ENCODE measurements at regions not wholly inside any gene's neighbourhood (a gene's known extent, or its start where the extent isn't known, plus 50 kb on each side); places are given as distances from the start of the nearest gene placed in this dataset.

DNA sequence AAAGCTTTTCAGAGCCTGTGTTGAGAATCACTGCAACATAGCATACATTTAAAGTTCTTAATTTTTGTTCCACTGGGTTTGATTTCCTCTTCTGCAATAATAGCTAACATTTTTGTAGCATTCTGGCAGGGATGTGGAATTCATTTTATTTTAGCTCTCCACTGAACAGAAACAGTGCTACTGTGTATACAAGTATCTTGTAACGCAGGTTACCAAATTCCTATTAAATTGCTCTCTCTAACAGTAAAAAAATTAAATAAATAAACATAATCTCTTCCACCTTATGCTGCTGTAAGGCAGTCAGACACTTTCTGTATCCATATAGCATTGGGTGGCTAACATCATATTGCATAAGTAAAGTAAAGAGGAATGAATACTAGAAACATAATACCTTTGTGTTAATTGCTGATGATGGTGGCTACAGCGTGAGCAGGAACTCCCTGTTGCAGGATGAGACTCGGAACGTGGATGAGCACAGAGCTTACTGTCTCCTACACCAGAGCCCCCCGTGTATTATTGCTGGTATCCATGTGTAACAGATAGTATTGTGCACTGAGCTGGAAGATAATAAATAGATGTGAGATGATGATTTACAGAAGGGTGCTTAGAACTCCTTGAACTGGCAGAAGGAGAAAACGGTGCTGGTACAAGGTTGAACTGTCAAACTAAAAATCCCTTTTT lies 276.9 kb upstream of the SNX7 start:
- TF ChIP-seq, protein P1, sequence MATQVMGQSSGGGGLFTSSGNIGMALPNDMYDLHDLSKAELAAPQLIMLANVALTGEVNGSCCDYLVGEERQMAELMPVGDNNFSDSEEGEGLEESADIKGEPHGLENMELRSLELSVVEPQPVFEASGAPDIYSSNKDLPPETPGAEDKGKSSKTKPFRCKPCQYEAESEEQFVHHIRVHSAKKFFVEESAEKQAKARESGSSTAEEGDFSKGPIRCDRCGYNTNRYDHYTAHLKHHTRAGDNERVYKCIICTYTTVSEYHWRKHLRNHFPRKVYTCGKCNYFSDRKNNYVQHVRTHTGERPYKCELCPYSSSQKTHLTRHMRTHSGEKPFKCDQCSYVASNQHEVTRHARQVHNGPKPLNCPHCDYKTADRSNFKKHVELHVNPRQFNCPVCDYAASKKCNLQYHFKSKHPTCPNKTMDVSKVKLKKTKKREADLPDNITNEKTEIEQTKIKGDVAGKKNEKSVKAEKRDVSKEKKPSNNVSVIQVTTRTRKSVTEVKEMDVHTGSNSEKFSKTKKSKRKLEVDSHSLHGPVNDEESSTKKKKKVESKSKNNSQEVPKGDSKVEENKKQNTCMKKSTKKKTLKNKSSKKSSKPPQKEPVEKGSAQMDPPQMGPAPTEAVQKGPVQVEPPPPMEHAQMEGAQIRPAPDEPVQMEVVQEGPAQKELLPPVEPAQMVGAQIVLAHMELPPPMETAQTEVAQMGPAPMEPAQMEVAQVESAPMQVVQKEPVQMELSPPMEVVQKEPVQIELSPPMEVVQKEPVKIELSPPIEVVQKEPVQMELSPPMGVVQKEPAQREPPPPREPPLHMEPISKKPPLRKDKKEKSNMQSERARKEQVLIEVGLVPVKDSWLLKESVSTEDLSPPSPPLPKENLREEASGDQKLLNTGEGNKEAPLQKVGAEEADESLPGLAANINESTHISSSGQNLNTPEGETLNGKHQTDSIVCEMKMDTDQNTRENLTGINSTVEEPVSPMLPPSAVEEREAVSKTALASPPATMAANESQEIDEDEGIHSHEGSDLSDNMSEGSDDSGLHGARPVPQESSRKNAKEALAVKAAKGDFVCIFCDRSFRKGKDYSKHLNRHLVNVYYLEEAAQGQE (IDR thresholded peaks at IDR 0.05; ENCODE audit: borderline replicate concordance): no peak
- TF ChIP-seq, protein P2, sequence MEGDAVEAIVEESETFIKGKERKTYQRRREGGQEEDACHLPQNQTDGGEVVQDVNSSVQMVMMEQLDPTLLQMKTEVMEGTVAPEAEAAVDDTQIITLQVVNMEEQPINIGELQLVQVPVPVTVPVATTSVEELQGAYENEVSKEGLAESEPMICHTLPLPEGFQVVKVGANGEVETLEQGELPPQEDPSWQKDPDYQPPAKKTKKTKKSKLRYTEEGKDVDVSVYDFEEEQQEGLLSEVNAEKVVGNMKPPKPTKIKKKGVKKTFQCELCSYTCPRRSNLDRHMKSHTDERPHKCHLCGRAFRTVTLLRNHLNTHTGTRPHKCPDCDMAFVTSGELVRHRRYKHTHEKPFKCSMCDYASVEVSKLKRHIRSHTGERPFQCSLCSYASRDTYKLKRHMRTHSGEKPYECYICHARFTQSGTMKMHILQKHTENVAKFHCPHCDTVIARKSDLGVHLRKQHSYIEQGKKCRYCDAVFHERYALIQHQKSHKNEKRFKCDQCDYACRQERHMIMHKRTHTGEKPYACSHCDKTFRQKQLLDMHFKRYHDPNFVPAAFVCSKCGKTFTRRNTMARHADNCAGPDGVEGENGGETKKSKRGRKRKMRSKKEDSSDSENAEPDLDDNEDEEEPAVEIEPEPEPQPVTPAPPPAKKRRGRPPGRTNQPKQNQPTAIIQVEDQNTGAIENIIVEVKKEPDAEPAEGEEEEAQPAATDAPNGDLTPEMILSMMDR (IDR thresholded peaks at IDR 0.05; ENCODE audit: poor library complexity, severe bottlenecking): no peak
- TF ChIP-seq EZH2 (IDR thresholded peaks at IDR 0.05; ENCODE audit: borderline replicate concordance, insufficient read depth, low read length, poor library complexity, severe bottlenecking): no peak
- no peak for TF ChIP-seq EP300 (conservative IDR thresholded peaks at IDR 0.05; ENCODE audit: poor library complexity, severe bottlenecking)
- TF ChIP-seq POLR2AphosphoS5 (IDR thresholded peaks at IDR 0.05): no peak
